ENCODE measurements at regions not wholly inside any gene's neighbourhood (a gene's known extent, or its start where the extent isn't known, plus 50 kb on each side); places are given as distances from the start of the nearest gene placed in this dataset.

DNA sequence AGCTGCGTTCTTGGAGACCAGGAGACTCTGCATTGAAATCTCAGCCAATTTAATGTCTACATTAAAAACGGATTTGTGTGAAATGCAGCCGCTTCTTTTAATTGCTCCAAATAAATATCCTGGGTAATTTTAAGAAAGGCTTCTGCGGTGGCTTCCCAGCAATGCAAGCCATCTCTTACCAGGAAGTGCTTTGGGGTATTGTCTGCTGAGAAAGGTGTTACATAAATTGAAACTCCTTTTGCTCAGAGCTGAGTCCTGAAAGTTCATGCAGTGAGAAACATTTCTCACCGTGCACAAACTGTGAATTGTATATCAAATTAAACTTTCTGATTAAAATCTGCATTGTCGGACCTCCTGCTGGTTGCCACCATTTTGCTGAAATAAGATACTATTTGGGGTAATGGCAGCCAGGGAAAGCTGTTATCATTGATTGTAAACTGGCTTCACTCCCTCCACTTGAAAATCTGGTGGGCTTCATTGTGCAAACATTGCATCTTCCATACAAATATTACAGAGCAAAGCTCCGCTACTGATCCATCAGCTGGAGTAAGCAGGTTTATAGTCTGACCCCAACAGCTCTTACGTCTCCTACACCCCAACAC lies 59.5 kb downstream of the ZIC5 start:
- DNase-seq: no peak

- DNase-seq: no peak
Observed at GRCh38 chr13:99911069-99911964, 60.2 kb downstream of the ZIC5 start.

DNA sequence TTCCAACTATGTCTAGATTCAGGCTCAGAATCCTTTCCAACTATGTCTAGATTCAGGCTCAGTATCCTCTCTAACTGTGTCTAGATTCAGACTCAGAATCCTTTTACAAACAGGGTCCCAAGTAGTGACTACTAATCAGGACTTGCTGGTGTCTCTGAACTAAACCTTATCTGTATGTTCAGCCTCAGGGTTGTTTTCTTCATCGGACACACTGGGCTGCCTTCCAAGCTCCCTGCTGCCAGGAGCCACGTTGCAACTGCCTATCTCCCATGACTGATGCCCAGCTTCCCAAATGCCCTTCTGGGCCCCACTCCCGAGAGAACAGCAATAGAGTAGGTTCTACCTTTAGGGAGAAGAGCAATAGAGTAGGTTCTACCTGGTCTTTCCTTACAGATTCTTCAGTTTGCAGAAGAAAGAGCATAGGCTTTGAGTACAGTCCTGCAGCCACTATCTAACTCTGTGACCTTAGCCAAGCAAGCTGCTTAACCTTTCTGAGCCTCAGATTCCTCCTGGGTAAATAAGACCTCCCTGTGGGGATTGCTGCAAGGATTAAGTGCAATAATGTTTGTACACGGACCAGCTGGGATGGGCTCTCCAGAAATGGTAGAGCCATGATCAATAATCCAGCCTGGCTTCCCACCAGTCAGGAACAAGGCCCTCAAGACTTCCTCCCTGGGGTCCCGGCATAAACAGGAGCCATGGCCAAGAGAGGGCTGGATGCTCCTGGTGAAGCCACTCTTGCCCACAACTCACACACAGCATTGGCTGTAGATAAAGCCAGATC lies 61.5 kb downstream of the ZIC5 start:
- DNase-seq: no peak

DNA sequence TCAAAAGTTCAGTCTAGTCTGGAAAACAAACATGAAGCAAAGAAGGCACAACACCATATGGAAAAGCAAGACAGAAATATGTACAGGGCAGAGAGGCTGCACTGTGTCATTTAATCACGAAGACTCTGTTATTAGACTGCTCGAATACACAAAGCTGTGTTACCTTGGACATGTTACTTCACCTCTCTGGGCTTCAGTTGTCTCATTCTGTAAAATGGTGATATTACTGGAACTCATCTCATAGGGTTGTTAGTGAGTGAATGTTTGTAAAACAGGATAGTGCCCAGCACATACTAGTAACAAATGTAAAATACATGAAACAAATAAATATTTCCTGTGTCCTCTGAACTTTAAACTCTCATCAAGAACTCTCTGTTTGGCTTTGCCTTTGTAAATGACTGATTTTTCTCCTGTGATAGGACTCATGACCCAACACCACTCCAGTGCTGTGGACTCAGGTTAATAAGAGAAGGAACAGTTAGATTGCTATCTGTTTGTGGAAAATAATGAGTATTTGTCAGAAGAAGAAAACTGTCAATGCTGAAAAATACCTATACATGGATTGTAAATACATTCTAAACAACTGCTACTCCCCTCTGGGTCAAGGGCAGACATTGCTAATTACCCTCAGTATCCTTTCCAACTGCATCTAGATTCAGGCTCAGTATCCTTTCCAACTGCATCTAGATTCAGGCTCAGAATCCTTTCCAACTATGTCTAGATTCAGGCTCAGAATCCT lies 62.3 kb downstream of the ZIC5 start:
- no peak for DNase-seq

GRCh38 chr13:99908140-99908803 lies 63.3 kb downstream of the ZIC5 start:
- no peak for DNase-seq

DNA sequence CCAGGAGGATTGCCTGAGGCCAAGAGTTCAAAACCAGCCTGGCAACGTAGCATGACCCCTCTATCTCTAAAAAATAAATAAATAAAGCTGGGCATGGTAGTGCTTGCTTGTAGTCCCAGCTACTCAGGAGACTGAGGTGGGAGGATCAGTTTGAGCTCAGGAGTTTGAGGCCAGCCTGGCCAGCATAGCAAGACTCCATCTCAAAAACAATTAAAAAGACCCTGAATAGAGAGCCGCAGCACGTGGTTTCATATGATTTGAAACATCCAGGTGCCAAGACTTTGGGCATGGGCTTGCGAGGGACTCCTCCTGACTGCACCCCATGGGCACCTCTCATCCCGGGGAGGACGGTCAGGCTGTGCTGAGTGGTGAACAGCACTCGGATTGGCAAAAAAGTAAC lies 63.9 kb downstream of the ZIC5 start:
- DNase-seq: no peak

GRCh38 chr13:99907038-99907437 lies 64.5 kb downstream of the ZIC5 start:
- no peak for DNase-seq

DNA sequence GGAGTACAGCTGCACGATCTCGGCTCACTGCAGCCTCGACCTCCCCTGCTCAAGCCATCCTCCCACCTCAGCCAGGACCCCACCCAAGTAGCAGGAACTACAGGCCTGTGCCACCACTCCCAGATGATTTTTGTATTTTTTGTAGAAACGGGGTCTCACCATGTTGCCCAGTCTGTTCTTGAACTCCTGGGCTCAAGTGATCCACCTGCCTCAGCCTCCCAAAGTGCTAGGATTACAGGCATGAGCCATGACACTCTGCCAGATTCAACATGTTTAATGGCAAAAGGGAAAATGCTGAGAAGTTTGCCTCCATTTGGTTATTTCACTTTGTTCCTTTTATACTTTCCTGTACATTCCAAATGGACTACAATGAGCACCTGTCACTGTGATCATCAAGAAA lies 65.8 kb downstream of the ZIC5 start:
- DNase-seq: no peak

DNA sequence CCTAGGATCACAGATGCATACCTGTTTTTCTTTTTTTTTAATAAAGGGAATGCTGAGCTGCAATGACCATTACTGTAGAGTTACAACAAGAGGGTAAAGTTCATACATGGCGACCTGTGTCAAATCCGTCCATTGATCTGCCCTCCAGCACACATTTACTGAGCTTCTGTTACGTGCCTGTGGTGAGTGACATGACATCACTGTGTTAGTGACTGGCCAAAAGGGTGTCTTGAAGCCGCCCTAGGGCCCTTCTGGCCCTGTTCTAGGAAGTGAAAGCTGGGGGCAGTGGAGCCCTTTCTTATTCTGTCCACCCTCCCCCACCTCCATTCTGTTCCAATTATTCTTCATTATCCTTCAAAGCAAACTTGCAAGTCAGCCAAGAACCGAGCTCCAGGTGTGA lies 66.3 kb downstream of the ZIC5 start:
- no peak for DNase-seq

GRCh38 chr13:99903140-99903539 lies 68.4 kb downstream of the ZIC5 start:
- DNase-seq: no peak

GRCh38 chr13:99902657-99903056 lies 68.9 kb downstream of the ZIC5 start:
- no peak for DNase-seq

DNA sequence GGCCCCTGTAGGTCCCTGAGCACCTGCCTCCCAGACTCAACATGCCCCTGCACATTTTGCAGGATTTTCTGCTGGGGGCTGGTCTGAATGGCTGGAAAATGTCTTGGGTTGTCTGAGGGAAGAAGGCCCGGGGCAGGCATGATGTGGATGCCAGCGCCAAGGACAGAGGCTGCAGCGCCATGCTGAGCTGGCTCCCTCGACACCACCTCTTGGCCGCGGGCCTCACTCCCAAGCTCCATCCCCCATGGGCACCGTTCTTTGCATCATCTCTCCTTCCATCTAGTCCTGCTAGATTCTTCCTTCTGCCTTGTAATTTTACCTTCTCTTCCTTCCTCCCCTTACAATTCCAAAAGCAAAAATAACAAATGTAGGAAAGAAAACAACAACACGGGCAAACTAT lies 70.6 kb downstream of the ZIC5 start:
- DNase-seq: no peak

GRCh38 chr13:99898421-99898820 lies 73.1 kb downstream of the ZIC5 start:
- DNase-seq: no peak

DNA sequence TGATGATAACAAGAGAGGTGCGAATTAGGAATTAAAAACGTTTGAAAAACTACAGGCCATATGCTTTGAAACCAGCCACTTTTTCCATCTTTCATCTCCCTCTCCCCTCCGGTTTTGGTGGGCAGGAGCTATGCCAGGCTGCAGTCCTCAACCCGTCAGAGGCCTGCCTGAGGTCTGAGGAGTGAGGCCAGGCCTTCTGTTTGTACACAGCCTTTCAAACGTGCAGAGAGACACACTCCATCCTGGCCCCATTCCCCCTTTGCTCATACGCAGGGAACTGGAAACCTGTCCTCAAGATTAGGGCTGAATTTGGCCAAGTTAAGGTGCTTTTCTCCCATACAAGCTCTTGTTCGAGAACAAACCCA lies 74.5 kb downstream of the ZIC5 start:
- DNase-seq: no peak

- DNase-seq: no peak
Observed at GRCh38 chr13:99896369-99897075, 75.0 kb downstream of the ZIC5 start.

DNA sequence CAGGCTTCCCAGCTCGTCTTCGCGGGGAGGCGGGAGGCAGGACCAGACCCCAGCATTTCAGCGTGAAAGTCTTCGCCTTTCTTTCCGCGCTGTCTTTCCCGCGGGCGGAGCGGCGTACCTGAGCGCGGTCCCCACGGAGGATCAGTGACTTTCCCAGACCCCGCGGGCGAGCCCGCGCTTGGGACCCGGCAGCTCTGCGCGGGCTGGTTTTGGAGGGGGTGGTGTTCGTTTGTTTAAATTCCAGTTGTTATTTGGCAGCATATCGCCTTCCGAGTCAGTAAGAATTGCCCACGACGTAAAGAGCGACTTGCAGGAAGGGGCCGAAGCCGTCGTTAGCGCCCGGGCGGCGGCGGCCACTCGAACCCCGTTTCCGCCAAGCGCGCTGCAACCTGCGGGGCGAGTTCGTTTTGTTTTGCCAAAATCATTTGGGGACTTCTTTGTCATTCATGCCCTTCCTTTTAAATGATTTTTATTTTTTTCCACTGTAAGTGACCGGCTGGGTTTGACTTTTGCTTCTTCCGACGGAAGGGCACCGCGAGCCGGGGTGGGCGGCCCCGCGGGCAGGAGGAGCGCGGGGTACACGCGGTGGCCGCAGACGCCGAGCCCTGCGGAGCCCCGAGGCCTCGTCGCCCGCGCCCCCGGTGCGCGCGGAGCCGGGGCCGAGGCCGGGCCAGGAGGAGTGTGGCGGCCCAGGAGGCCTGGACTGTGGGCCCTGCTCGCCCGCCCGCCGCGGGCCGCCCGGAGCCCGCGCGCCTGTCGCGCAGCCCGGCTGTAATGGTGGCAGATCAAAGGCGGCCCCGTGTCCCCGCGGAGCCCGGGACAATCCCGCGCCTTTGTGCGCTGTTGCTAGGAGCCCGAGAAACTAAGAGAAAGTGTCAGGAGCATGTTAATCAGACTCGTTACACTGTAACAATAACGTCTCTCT lies 75.9 kb downstream of the ZIC5 start:
- no peak for DNase-seq

- DNase-seq: no peak
Observed at GRCh38 chr13:99894840-99895443, 76.6 kb downstream of the ZIC5 start.

DNA sequence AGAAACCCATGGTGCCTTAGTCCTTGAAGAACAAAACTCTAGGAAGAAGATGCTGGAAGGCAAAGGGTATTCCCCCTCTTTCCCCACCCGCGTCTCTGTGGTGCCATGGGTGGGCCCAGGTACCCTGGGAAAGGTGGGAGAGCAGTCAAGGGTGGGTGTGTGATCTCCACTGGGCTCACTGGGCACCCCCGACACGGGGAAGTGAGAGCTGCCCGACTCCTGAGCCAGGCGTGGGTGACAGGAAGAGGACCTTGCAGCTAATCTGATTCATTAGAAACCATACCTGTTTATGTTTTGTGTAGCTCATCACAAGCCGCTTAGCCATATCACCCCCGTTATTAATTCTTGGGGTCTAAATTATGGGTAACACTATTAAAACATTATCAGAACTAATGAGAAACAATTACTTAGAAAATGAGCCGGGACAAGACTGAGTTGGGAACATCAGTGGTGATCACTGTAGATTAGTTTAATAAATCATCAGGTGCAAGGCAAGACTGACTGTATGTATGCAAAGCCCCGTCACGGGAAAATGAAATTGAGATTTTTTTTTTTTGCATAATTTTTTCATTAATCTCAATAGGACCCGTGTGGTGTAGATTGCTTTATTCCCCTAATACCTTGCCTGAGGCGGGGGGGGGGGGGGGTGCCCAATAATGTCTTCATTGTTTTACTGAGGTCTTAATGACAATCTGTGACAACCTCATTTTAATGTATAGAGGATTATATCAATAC lies 77.3 kb downstream of the ZIC5 start:
- no peak for DNase-seq

DNA sequence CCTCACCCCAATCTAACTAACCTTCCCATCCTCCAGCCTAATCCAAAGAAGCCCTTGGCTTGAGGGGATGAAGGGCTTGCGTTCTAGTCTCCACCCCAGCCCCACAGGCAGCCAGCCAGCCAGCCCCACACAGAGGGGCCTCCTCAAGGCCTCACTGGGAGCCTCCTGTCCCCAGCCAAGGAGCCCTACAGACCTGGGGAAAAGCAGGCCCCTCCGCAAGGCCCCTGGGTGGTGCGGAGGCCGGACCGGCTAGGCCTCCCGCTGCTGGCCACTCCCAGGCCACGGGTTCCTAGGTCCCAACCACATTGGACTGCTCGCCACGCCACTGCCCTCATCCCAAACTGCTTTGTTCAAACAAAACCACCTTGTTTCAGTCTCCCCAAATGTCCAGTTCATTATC lies 78.0 kb downstream of the ZIC5 start:
- DNase-seq: no peak
